HepG2 (cell line): ENCODE measurements at regions not wholly inside any gene's neighbourhood (a gene's known extent, or its start where the extent isn't known, plus 50 kb on each side); places are given as distances from the start of the nearest gene placed in this dataset.

Experiments
- AHDC1 ChIP-seq: sonication (generic); formaldehyde crosslinking; IDR thresholded peaks from 2 replicates; pipeline ENCODE4 v1.5.1; 2020; ENCODE audit warnings: mild to moderate bottlenecking, missing genetic modification reagents, borderline replicate concordance
- ARID2 ChIP-seq: sonication (generic); formaldehyde crosslinking; IDR thresholded peaks from 2 replicates; pipeline ENCODE4 v1.8.1; 2022; ENCODE audit warnings: mild to moderate bottlenecking, missing genetic modification reagents, borderline replicate concordance
- FOXA1 ChIP-seq, 2 experiments: fragments of 450-650 bp in 1 of 2; sonication (generic) in 1 of 2; formaldehyde crosslinking in 1 of 2; IDR thresholded peaks; 2 replicates each; pipeline versions ENCODE4 v1.4.0 to v1.6.1; 2016 to 2020; ENCODE audit warnings: missing genetic modification reagents in 1 of 2
- HNF1A ChIP-seq, 2 experiments: sonication (generic) in 1 of 2; formaldehyde crosslinking in 1 of 2; IDR thresholded peaks; 2 replicates each; pipeline versions ENCODE4 v1.4.0 to v1.6.1; 2016 to 2020; ENCODE audit warnings: borderline replicate concordance in 1 of 2, low read depth in 1 of 2, mild to moderate bottlenecking in 1 of 2, missing genetic modification reagents in 1 of 2
- KLF9 ChIP-seq: IDR thresholded peaks from 2 replicates; pipeline ENCODE4 v1.6.1; 2016; ENCODE audit warnings: low read depth
- LCORL ChIP-seq, 2 experiments: fragments of 450-650 bp in 1 of 2; sonication (generic) in 1 of 2; formaldehyde crosslinking in 1 of 2; IDR thresholded peaks; 2 replicates each; pipeline versions ENCODE4 v1.5.0 to v1.6.1; 2017 to 2020; ENCODE audit warnings: antibody characterized with exemption in 1 of 2, missing genetic modification reagents in 1 of 2
- PREB ChIP-seq: sonication (generic); formaldehyde crosslinking; IDR thresholded peaks from 2 replicates; pipeline ENCODE4 v1.4.0; 2020; ENCODE audit warnings: missing genetic modification reagents
- RBAK ChIP-seq: sonication (generic); formaldehyde crosslinking; IDR thresholded peaks from 2 replicates; pipeline ENCODE4 v1.5.1; 2020; ENCODE audit warnings: mild to moderate bottlenecking, missing genetic modification reagents
- SOX5 ChIP-seq: IDR thresholded peaks from 2 replicates; pipeline ENCODE4 v1.6.1; 2016; ENCODE audit warnings: borderline replicate concordance
- SRSF1 ChIP-seq: fragments of 200-400 bp; formaldehyde crosslinking; optimal IDR thresholded peaks from 2 replicates; pipeline ENCODE3; 2017; ENCODE audit warnings: mild to moderate bottlenecking, low read depth, low read length, moderate library complexity
- ZNF160 ChIP-seq: sonication (generic); formaldehyde crosslinking; IDR thresholded peaks from 2 replicates; pipeline ENCODE4 v1.8.0; 2022; ENCODE audit warnings: mild to moderate bottlenecking, inconsistent platforms, missing genetic modification reagents
- ZNF180 ChIP-seq: sonication (generic); formaldehyde crosslinking; IDR thresholded peaks from 2 replicates; pipeline ENCODE4 v1.4.0; 2020; ENCODE audit warnings: low read depth, missing genetic modification reagents, borderline replicate concordance
- ZNF431 ChIP-seq: sonication (generic); formaldehyde crosslinking; IDR thresholded peaks from 2 replicates; pipeline ENCODE4 v1.9.0; 2022; ENCODE audit warnings: missing genetic modification reagents, low read depth, mild to moderate bottlenecking, borderline replicate concordance
- ZNF549 ChIP-seq: sonication (generic); formaldehyde crosslinking; IDR thresholded peaks from 2 replicates; pipeline ENCODE4 v1.5.0; 2020; ENCODE audit warnings: missing genetic modification reagents
- ZNF710 ChIP-seq: sonication (generic); formaldehyde crosslinking; IDR thresholded peaks from 2 replicates; pipeline ENCODE4 v1.5.0; 2020; ENCODE audit warnings: mild to moderate bottlenecking, missing genetic modification reagents, borderline replicate concordance

GRCh38 chr5:38148021-38148625 is 110.2 kb upstream of the EGFLAM start (continued):
- TF ChIP-seq PREB (CRISPR knock-in tag) (no peak), RBAK (CRISPR knock-in tag) (no peak), ZNF431 (no peak), ARID2 (CRISPR knock-in tag) (no peak), ZNF710 (CRISPR knock-in tag) (peak; percentile 92), FOXA1 (IDR thresholded peaks at IDR 0.05) (no peak), FOXA1 (CRISPR knock-in tag; IDR thresholded peaks at IDR 0.05) (peak; percentile 48; the same call in 1 of the 2 replicates), KLF9 (CRISPR knock-in tag) (no peak), LCORL (IDR thresholded peaks at IDR 0.05) (no peak), LCORL (CRISPR knock-in tag; IDR thresholded peaks at IDR 0.05) (peak; percentile 55; the same call in 1 of the 2 replicates), SOX5 (CRISPR knock-in tag) (peak; percentile 82; the same call in 1 of the 2 replicates), HNF1A (IDR thresholded peaks at IDR 0.05; ENCODE audit: low read depth) (peak; percentile 48; the same call in 1 of the 2 replicates), HNF1A (CRISPR knock-in tag; IDR thresholded peaks at IDR 0.05; ENCODE audit: borderline replicate concordance) (peak; percentile 85; the same call in 1 of the 2 replicates), SRSF1 (no peak), ZNF180 (CRISPR knock-in tag) (no peak), ZNF160 (CRISPR knock-in tag) (no peak), ZNF549 (CRISPR knock-in tag) (no peak), AHDC1 (CRISPR knock-in tag) (peak; percentile 62; the same call in 1 of the 2 replicates)
